BJ (cell line): ENCODE measurements at regions not wholly inside any gene's neighbourhood (a gene's known extent, or its start where the extent isn't known, plus 50 kb on each side); places are given as distances from the start of the nearest gene placed in this dataset.
"Not testable (repeated sequence)": the region's sequence is repeated elsewhere in the genome, so short reads cannot be mapped to it uniquely, and the experiment has no call there.

ENCODE experiments used
- CTCF ChIA-PET: fragments of 350-600 bp; formaldehyde crosslinking; extraction: SDS; loops from one replicate; lab custom pipeline; 2021; ENCODE audit warnings: antibody characterized with exemption, inconsistent platforms; lab: Yijun Ruan, JAX
- POLR2A ChIA-PET: fragments of 300-600 bp; sonication (Branson Sonifier 250); formaldehyde crosslinking; extraction: SDS; loops from one replicate; lab custom pipeline; 2021; ENCODE audit warnings: antibody characterized with exemption; lab: Charles Lee
- DNase-seq: peaks from one replicate; pipeline ENCODE4 v3.0.0-alpha.2; 2011; ENCODE audit warnings: low read depth
- H3K27me3 ChIP-seq: 2 replicates; pipeline ENCODE4 v1.6.0; 2011; ENCODE audit warnings: low read length; ENCODE audit not compliant: control insufficient read depth, insufficient read depth
- H3K36me3 ChIP-seq: 2 replicates; pipeline ENCODE4 v1.5.1; 2011; ENCODE audit warnings: low read length; ENCODE audit not compliant: control insufficient read depth, insufficient read depth
- H3K4me3 ChIP-seq: 2 replicates; pipeline ENCODE4 v1.5.1; 2011; ENCODE audit warnings: low read depth, mild to moderate bottlenecking, control low read depth, low read length
- TF ChIP-seq, protein P1 (sequence below): IDR thresholded peaks from 2 replicates; pipeline ENCODE4 v1.5.1; 2011; ENCODE audit warnings: low read depth, mild to moderate bottlenecking, control low read depth, inconsistent platforms, low read length, moderate library complexity; ENCODE audit not compliant: insufficient read depth

DNA sequence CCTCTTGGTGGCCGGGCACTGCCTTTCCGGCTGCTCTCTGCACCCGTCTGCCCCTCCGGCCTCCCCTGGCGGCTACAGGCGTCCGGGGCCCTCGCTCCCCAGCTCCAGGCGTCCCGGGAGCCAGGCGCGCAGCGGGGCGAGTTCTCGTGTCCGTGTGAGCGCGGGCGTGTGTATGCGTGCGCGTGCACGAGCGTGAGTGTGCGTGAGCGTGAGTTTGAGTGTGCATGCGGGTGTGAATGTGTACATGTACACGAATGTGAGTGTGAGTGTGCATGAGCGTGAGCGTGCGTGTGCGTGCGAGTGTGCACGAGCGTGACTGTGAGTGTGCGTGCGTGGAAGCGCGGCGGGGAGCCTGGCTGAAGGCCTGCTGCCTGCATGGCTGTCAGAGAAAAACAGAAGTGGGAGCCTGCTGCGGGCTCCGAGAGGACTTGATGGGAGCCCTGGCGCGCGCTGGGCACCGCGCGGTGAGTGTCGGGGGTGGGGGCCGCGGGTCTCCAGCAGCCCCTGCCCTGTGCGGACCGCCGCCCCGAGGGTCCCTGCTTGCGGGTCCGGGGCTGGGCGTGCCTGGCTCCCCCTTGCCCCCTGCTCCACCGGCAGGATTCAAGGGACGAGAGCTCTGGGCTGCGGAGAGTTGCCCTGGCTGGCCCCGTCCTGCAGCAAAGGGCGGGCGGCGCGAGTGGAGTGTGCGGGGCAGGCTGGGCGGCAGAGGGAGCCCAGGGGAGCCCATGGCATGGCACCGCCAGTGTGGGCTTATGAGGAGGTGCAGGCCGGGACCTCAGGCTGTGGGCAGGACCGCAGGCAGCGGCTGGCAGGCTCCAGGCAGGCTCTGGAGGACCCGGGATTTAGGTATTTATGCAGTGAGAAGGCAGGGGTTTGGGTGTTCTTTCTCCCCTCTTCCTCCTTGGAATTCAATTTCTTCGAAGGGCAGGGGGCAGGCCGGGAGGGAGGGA, 75.8 kb upstream of the EN2 start:
- ChIA-PET CTCF (interaction anchor here (0.6 kb wide), 1 partner anchor 343 kb away, joined by 3 read pairs; no protein-coding TSS in a partner anchor), POLR2A (no interaction called here)
- Histone ChIP-seq H3K4me3 (no peak overlapping the region), H3K27me3 (peaks cover 54% of the 10 kb centered on the region), H3K36me3 (no peaks in the 10 kb centered on the region)
- no peak for DNase-seq
- TF ChIP-seq, protein P1, sequence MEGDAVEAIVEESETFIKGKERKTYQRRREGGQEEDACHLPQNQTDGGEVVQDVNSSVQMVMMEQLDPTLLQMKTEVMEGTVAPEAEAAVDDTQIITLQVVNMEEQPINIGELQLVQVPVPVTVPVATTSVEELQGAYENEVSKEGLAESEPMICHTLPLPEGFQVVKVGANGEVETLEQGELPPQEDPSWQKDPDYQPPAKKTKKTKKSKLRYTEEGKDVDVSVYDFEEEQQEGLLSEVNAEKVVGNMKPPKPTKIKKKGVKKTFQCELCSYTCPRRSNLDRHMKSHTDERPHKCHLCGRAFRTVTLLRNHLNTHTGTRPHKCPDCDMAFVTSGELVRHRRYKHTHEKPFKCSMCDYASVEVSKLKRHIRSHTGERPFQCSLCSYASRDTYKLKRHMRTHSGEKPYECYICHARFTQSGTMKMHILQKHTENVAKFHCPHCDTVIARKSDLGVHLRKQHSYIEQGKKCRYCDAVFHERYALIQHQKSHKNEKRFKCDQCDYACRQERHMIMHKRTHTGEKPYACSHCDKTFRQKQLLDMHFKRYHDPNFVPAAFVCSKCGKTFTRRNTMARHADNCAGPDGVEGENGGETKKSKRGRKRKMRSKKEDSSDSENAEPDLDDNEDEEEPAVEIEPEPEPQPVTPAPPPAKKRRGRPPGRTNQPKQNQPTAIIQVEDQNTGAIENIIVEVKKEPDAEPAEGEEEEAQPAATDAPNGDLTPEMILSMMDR, result no peak

DNA sequence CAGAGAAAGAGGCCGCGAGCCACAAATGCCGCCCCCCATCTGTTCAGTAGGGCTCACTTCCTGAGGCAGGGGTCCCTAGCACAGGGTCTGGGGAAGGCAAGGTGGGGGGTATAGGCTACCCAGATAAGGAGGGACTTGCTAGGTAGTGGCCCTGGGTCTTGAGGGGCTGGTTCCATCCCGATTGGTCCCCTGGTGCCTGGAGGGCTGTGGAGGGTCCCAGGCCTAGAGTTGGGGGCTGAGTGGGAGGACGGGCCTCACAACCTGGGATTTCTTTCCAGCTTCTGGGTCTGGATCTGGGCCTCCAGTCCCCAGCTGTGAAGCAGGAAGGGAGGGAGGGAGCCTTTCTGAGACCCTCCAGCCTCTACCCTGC, 75.1 kb upstream of the EN2 start:
- DNase-seq, result no peak
- CTCF ChIA-PET, result interaction anchor here (0.7 kb wide), 1 partner anchor 13 kb away, joined by 3 read pairs; no protein-coding TSS in a partner anchor

DNA sequence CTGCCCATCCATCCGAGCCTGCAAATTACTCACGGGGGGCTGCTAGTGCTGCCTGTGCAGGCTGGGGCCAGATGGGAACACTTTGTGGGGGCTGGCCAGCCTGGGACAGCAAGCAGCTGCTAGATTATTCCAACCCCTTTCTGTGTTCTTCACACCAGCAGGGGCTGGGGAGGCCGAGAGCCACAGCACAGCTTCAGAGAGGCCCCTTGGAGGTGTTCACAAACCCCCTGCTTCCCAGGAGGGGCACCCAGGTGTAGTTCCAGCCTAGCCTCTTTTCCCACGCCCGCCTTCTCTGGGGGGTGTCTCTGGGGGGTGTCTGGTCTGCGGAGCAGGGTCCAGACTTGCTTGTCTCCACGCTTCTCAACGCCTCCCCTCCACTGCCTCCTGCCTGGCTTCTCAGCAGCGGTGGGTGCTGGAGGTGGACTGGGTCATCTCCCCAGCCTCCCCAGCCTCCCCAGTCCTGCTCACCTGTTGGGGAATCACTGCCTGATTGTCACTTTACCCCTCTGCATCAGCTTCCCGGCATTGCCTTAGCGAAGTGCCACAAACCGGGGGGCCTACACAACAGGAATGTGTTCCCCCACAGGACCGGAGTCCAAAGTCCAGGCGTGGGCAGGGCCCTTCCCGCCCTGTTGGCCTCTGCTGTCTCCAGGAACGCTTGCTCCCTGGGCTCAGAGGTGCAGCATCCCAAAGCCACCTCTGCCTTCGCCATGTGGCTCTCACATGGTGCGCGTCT, 74.0 kb upstream of the EN2 start:
- ChIA-PET POLR2A (no interaction called here), CTCF (no interaction called here)
- Histone ChIP-seq H3K36me3 (no peaks in the 10 kb centered on the region), H3K27me3 (peaks cover 41% of the 10 kb centered on the region), H3K4me3 (no peak overlapping the region)
- TF ChIP-seq, protein P1, result no peak
- DNase-seq, result no peak

More for the DNA sequence above, 75.1 kb upstream of the EN2 start:
- H3K27me3 ChIP-seq, result peaks cover 50% of the 10 kb centered on the region
- TF ChIP-seq, protein P1, result no peak
- POLR2A ChIA-PET, result no interaction called here
- no peaks in the 10 kb centered on the region for H3K36me3 ChIP-seq
- no peak overlapping the region for H3K4me3 ChIP-seq

DNA sequence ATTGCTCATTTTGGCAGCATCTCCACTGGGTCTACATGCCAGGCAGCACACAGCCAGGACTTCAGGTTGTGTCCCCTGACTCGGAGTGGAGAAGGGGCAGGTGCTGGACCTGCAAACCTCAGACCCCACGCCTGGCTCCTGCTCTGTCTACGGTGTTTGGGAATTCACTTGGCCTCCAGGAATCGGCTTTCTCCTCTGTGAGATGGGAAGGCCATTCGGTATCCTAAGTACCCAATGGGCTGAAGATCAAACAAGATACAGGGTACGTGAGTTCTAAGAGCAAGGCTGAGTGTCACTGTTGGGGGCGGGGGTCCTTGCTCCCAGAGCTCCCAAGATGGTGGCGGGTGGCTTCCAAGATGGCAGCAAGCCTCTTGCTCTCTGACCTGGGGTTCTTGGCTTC, 73.2 kb upstream of the EN2 start:
- TF ChIP-seq, protein P1, result no peak
- CTCF ChIA-PET, result no interaction called here
- no peak overlapping the region for H3K4me3 ChIP-seq
- POLR2A ChIA-PET, result no interaction called here
- no peak for DNase-seq
- peaks cover 33% of the 10 kb centered on the region for H3K27me3 ChIP-seq
- no peaks in the 10 kb centered on the region for H3K36me3 ChIP-seq

DNA sequence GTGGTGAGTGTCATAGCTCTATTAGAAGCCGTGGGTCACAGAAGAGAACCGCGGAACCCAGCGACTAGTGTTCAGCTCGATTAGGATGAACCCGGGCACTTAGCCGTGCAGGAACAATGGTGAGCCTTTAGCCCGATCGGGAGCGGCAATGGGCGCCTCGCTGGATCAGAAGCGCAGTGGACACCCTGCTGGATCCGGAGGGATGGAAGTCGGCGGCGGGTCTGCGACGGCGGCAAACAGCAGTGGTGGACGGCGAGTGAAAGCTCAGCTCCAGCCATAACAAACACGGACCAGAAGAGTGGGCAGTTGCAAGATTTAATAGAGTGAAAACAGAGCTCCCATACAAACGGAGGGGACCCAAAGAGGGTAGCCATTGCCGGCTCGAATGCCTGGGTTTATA, 72.7 kb upstream of the EN2 start:
- H3K36me3 ChIP-seq, DNase-seq, H3K4me3 ChIP-seq, POLR2A ChIA-PET, CTCF ChIA-PET: not testable (repeated sequence)
- H3K27me3 ChIP-seq, result peaks cover 28% of the 10 kb centered on the region
